Type B pancreatic cell (in vitro differentiated cells): ENCODE measurements at regions not wholly inside any gene's neighbourhood (a gene's known extent, or its start where the extent isn't known, plus 50 kb on each side); places are given as distances from the start of the nearest gene placed in this dataset.
A peak's percentile ranks its signal among the peaks of the same experiment; 100 is the strongest.

Source experiments
- DNase-seq: peaks from one replicate; pipeline ENCODE4 v3.0.0; 2021; ENCODE audit warnings: mixed read lengths; ENCODE audit not compliant: unreplicated experiment; ENCODE audit errors: extremely low spot score
- H3K27ac Mint-ChIP-seq: 2 replicates; pipeline ENCODE4 v1.8.0; 2021; ENCODE audit warnings: mild to moderate bottlenecking, mixed read lengths
- H3K27me3 Mint-ChIP-seq: 2 replicates; pipeline ENCODE4 v1.8.0; 2021; ENCODE audit warnings: mixed read lengths
- H3K36me3 Mint-ChIP-seq: 2 replicates; pipeline ENCODE4 v1.8.0; 2021; ENCODE audit warnings: mixed read lengths
- H3K4me1 Mint-ChIP-seq: one replicate; pipeline ENCODE4 v1.8.0; 2021; ENCODE audit warnings: mixed read lengths; ENCODE audit not compliant: unreplicated experiment
- H3K4me3 Mint-ChIP-seq: 2 replicates; pipeline ENCODE4 v1.8.0; 2021; ENCODE audit warnings: mild to moderate bottlenecking, mixed read lengths
- H3K9me3 Mint-ChIP-seq: 2 replicates; pipeline ENCODE4 v1.8.0; 2021; ENCODE audit warnings: mixed read lengths
- TF ChIP-seq, protein P1 (sequence below): fragments of 200-600 bp; sonication (generic); conservative IDR thresholded peaks from 2 replicates; pipeline ENCODE4 v1.5.0; 2021; ENCODE audit warnings: antibody characterized with exemption, mild to moderate bottlenecking

- Mint-ChIP-seq H3K4me3 (no peak overlapping the region), H3K9me3 (no peaks in the 10 kb centered on the region), H3K4me1 (no peaks in the 10 kb centered on the region), H3K27me3 (no peaks in the 10 kb centered on the region), H3K27ac (no peak overlapping the region), H3K36me3 (no peaks in the 10 kb centered on the region)
- TF ChIP-seq, protein P1, sequence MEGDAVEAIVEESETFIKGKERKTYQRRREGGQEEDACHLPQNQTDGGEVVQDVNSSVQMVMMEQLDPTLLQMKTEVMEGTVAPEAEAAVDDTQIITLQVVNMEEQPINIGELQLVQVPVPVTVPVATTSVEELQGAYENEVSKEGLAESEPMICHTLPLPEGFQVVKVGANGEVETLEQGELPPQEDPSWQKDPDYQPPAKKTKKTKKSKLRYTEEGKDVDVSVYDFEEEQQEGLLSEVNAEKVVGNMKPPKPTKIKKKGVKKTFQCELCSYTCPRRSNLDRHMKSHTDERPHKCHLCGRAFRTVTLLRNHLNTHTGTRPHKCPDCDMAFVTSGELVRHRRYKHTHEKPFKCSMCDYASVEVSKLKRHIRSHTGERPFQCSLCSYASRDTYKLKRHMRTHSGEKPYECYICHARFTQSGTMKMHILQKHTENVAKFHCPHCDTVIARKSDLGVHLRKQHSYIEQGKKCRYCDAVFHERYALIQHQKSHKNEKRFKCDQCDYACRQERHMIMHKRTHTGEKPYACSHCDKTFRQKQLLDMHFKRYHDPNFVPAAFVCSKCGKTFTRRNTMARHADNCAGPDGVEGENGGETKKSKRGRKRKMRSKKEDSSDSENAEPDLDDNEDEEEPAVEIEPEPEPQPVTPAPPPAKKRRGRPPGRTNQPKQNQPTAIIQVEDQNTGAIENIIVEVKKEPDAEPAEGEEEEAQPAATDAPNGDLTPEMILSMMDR, result no peak
- DNase-seq, result no peak
Measured at GRCh38 chrX:147468600-147468999, 443.1 kb upstream of the FMR1 start.

DNA sequence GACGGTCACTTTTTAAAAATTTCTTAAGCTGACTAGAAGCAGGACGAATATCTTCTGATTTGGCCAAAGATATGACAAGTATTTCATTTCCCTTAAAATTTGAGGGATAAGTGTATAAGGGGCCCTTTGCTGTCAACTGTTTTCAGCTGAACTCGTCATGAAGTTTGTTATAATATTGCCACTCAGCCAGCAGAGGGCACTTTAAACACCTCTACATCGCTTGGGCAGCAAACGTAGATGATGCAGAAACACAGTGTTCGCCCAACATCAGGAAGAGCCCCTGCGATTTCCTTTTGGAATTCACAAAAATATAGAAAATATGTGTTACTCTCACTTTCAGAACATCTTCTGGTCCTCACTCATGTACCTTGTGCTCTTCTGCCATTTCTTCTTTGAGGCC lies 435.7 kb upstream of the FMR1 start:
- no peak overlapping the region for H3K4me3 Mint-ChIP-seq

GRCh38 chrX:147478899-147479298 lies 432.8 kb upstream of the FMR1 start:
- Mint-ChIP-seq H3K27me3 (no peaks in the 10 kb centered on the region), H3K4me3 (no peak overlapping the region), H3K9me3 (no peaks in the 10 kb centered on the region), H3K36me3 (no peaks in the 10 kb centered on the region), H3K27ac (no peak overlapping the region), H3K4me1 (no peaks in the 10 kb centered on the region)
- TF ChIP-seq, protein P1, result no peak
- DNase-seq, result no peak

More for the DNA sequence above, 435.7 kb upstream of the FMR1 start:
- Mint-ChIP-seq H3K4me1 (no peaks in the 10 kb centered on the region), H3K9me3 (no peaks in the 10 kb centered on the region), H3K27me3 (no peaks in the 10 kb centered on the region), H3K36me3 (no peaks in the 10 kb centered on the region), H3K27ac (no peak overlapping the region)
- TF ChIP-seq, protein P1, result peak; percentile 55
- no peak for DNase-seq

DNA sequence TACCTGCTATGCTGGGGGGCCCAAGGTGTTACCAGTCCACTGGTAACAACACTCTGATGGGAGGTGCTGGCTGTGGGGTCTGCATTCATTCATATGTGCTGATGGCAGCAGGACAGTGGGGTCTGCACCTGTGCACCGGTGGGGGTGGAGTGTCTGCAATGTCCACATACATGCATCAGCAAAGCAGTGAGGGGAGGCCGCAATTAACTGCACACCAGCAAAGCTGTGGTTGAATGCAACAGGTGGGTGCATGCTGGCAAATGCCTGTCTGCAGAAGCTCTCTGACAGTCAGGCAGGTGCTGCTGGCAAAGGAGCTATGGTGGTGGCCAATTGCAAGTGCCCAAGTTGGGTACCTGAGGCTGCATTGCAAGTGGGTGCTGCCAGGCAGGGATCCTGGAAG lies 426.5 kb upstream of the FMR1 start:
- no peaks in the 10 kb centered on the region for H3K27me3 Mint-ChIP-seq
- TF ChIP-seq, protein P1, result no peak
- H3K4me1 Mint-ChIP-seq, result no peaks in the 10 kb centered on the region
- H3K27ac Mint-ChIP-seq, result no peak overlapping the region
- no peaks in the 10 kb centered on the region for H3K9me3 Mint-ChIP-seq
- H3K36me3 Mint-ChIP-seq, result no peaks in the 10 kb centered on the region
- DNase-seq, result no peak
- no peak overlapping the region for H3K4me3 Mint-ChIP-seq

DNA sequence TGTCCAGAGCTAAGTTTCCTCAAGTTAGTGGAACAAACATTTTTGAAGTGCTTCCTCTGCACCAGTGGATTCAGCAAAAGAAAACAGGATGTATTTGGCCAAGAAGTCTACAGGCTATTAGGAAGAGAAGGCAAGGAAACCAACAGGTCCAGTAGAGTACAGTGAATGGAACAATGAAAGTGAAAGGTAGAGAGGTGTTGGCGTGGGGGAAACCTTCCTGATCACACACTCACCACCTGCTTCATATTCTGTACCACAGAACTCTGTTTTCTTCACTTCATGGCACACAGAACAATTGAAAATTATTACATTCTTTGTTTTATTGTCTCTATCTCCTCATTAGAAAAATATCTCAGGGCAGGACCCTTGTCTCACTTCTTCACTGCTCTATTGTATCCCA lies 417.4 kb upstream of the FMR1 start:
- Mint-ChIP-seq H3K9me3 (no peaks in the 10 kb centered on the region), H3K4me3 (no peak overlapping the region), H3K27ac (no peak overlapping the region), H3K4me1 (no peaks in the 10 kb centered on the region), H3K27me3 (no peaks in the 10 kb centered on the region), H3K36me3 (no peaks in the 10 kb centered on the region)
- TF ChIP-seq, protein P1, result no peak
- no peak for DNase-seq

- no peaks in the 10 kb centered on the region for H3K4me1 Mint-ChIP-seq
- H3K27me3 Mint-ChIP-seq, result no peaks in the 10 kb centered on the region
- TF ChIP-seq, protein P1, result no peak
- DNase-seq, result no peak
- H3K27ac Mint-ChIP-seq, result no peak overlapping the region
- peaks cover 5% of the 10 kb centered on the region for H3K9me3 Mint-ChIP-seq
- H3K36me3 Mint-ChIP-seq, result no peaks in the 10 kb centered on the region
- H3K4me3 Mint-ChIP-seq, result no peak overlapping the region
Measured at GRCh38 chrX:147498796-147499195, 412.9 kb upstream of the FMR1 start.
